ENCODE measurements at regions not wholly inside any gene's neighbourhood (a gene's known extent, or its start where the extent isn't known, plus 50 kb on each side); places are given as distances from the start of the nearest gene placed in this dataset.
A peak's percentile ranks its signal among the peaks of the same experiment; 100 is the strongest.
"Not testable (repeated sequence)": the region's sequence is repeated elsewhere in the genome, so short reads cannot be mapped to it uniquely, and the experiment has no call there.

DNA sequence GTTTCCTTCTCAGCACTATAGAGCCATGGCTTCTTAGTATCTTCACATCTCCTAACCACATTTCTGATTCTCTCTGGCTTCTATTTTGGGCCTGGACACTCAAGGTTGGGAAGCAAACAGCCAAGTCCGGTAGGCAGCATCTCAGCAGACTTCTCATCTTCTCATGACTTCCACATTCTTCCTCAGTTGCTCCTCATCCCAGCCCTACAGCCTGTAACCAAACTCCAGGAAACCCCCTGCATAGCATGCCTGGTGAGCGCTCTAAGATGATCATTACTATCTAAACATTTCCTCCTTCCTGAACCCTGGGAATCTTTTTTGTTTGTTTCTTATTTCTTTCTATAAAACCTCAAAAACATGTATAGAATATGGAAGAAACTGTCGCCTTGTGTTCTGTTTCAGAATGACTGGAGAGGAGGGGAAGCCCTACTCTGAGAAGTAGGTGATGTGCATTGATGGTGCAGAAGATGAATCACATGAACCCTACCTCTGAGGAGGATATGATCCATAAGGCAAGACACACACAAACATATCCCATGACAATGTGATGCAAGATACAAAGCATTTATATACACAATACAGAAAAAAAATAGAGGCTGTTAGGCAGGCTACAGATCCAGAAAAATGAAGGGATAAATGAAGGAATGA lies 219.8 kb upstream of the GYPA start:
- intact Hi-C loops (cut with DNase I): no loop called here
- DNase-seq: no peak

DNA sequence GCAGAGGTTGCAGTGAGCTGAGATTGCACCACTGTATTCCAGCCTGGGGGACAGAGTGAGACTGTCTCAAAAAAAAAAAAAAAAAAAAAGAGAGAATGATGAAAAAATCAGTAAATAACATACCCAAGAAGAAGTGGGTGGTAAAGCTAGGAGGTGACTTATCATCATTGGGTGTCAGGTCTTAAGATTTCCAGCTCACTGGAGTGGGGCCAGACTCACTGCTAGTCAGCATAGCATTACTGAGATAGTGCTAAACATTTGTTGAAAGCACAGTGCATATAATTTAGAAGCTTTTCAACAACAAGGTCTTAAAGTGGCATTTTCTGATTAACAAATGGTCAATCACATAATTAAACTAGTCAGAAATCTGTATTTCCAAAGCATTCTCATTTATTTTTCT lies 221.8 kb upstream of the GYPA start:
- DNase-seq: no peak
- intact Hi-C loops (cut with DNase I): no loop called here

DNA sequence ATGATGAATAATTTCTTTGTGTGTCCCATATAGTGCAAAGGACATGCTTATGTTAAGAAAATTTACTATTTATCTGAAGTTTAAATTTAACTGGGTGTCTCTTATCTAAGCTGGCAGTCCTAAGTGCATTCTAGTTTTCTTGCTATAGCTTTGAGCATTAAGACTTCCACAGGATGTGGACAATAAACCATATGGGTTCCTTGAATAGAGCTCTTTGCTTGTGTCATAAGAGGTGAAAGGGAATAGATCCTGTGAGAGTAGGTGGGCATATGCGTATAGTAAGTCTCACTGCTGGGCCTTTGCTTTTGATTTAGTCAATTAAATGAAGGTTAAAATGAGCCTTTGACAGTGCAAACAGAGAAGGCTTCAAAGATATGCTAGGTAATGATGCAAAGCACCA lies 223.4 kb upstream of the GYPA start:
- intact Hi-C loops (cut with DNase I): no loop called here
- no peak for DNase-seq

DNA sequence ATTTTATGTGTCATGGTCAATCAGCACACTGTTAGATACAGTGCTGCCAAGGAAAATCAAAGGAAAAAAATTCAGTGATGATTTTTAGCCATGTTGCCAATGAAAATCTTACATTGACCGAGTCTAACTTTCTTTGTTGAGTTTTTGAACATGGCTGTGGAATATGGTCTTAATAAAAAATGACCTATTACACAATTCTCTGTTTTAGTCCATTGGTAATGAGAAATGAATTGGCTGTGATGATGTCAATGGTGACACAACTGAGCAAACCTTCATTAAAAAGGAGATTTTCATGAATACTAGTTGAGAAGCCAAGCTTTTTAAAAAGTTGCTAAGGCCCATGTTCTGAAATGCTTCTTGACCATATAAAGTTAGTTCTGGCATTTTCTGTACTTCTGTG lies 225.9 kb upstream of the GYPA start:
- intact Hi-C loops (cut with DNase I): no loop called here
- no peak for DNase-seq

DNA sequence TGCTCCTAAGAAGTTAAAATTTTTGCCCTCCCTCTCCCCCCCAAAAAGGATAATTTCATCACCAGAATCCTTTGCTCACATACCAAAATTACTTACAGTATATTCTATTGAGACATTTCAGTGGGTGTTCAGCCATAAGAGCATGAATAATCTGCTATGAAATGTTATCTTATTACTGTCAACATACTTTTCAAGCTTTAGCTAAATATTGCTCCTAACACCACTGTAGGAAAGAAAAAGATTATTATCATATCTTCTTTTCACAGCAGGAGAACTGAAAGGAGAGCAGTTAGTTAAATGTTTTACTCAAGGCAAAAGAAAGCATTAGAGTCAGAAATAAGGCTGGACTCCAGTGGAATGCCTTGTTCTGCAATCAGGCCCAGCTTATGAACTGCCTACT lies 231.0 kb upstream of the GYPA start:
- intact Hi-C loops (cut with DNase I): no loop called here
- no peak for DNase-seq

DNA sequence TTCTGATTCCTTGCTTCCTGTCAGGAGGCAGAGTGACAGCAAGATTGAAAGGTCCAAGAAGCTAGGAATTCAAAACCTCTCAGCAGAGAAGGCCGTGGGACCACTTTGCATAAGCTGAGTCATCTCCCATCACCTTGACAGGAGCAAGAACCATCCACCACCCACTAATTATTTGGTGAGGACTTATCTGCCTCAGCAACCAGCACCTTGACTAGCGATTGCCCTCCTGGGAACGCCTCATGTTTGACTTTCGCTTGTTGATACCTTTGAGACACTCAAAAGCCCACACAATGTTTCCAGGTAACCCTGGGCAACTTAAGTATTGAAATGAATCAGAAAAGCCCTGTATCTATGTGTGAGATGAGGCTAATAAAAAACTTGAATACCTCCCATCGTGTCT lies 233.5 kb upstream of the GYPA start:
- peak in 1 of 42 donors; percentile 3 for DNase-seq
- intact Hi-C loops (cut with DNase I): no loop called here

DNA sequence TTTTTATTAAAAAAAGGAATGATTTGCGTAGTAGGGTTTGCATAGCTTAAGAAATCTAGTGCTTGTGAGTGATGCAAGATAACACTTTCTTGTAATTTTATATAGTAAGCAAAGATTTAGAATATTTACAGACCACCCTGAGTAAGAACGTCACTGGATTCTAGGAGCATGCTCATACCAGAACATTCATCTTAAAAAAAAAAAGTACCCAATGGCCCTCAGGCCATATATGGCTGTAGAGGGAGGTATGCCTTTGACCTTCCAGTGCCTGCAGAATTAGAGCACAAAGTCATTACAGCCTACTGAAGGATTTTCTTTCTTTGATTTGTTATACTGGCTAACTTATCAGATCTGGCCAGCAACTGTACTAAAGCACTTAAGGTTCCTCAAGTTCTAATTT lies 236.3 kb upstream of the GYPA start:
- intact Hi-C loops (cut with DNase I): no loop called here
- DNase-seq: no peak

DNA sequence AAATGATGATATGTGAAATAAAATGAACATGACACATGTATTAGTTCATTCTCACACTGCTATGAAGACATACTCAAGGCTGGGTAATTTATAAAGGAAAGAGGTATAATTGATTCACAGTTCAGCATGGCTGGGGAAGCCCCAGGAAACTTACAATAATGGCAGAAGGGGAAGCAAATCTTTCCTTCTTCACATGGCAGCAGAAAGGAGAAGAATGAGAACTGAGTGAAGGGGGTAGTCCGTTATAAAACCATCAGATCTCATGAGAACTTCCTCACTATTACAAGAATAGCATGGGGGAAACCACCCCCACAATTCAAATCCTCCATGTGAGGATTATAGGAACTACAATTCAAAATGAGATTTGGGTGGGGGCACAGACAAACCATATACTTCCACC lies 243.9 kb upstream of the GYPA start:
- intact Hi-C loops (cut with DNase I): no loop called here
- DNase-seq: no peak

DNA sequence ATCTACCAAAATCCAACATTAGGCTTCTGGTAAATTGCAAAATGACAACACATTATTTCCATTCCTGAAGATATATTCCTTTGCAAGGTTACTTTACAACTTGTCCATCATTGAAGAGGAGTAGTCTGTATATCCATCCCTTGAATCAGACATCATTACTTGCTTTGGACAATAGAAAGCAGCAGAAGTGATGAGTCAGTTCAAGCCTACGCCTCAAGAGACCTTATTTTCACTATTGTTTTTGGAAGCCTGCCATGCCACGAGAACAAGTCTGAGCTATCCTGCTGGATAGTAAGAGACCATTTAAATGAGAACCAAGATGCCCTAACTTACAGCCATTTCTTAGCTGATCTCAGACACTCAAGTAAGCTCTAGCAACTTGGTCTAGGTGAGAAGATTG lies 246.0 kb upstream of the HHIP start:
- no peak for DNase-seq
- intact Hi-C loops (cut with DNase I): no loop called here

DNA sequence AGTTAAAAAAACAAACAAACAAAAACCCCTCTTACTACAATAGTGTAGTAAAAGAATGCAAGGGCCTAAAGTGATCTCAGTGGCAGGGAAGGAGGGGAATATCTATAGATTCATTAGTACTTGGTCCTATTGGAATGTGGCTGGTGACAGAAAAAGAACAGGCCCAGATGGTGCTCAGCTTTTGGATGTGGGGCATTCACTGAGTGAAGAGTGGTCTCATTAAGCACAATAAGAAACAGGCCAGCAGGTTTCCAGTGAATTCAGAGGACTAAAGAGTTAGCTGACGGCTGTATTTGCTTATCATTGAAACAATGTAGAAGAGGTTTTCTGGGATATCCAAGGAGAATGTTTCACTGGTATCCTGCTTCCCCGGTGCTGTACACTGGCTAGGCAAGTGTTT lies 243.8 kb upstream of the HHIP start:
- no peak for DNase-seq
- intact Hi-C loops (cut with DNase I): no loop called here

DNA sequence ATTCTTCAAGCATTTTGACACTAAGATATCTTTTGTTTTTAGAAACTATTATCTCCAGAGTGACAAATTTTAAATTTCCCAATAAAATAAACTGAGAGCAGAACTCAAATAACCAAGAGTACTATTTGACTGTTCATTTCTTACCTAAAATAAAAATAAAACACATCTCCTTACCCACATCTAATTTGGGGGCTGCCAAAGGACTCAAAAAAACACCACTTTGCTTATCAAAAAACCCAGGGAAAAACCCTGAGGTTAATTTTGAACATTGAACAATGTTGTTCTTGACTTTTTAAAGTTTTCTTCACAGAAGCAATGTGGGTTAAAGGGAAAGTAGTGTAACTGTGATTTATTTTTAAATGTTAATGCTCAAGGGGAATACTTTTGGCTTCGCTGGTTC lies 243.0 kb upstream of the HHIP start:
- no peak for DNase-seq
- intact Hi-C loops (cut with DNase I): no loop called here

DNA sequence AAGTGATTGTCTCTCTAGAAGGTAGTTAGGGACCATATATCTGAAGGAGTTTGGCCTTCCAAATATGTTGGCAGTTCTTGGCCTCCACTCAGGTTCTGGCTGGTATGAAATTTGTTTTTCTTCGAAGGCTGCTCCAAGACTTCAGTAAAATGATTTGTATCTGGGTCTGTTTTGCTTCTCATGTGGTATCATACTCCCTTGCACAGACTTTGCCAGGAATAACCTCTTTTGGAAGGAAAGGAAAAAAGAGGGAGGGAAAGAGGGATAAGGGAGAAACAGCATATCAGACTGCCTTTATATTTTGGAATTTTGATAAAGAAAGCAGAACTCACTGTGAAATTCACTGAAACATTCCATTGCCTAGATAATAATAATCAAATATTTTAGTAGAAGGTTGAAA lies 242.1 kb upstream of the HHIP start:
- DNase-seq: no peak
- intact Hi-C loops (cut with DNase I): no loop called here

DNA sequence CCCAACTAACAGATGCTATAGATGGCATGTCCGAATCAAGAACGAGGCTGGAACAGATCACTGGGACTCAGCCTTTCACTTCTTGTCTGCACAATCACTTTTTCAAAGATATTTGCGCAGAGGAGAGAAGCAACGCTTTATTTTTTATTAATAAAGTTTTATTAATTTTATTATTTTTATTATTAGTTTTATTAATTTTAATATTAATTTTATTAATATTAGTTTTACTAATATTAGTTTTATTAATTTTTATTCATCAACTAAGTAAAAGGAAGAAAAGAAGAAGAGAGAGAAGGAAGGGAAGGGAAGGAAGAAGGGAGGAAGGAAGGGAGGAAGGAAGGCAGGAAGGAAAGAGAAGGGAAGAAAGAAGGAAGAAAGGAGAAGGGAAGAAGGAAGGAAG lies 236.4 kb upstream of the HHIP start:
- intact Hi-C loops (cut with DNase I): no loop called here
- DNase-seq: no peak

DNA sequence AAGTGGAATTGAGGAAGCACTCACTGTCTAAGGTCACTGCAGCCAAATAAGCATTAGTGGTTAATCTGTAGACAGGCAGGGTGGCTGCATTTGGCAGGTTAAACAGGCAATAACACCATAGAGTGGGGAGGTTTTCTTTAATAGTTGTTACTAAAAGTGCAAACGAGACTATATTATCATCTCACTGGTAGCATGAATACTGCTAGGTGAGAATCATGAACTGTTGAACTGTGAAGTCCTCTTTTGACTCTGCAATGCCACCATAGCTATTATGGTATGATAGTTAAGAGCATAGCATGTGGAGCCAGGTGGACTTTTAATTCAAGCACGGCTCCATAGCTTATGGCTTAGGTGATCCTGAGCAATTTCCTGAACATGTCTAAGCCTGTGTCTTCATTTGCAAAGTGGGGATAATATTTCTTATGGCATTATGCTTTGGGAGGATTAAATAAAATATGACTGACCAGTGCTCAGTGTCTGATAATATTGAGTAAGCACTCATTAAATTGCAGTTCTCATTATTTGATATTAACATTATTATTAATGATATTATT lies 235.6 kb upstream of the HHIP start:
- intact Hi-C loops (cut with DNase I): no loop called here
- no peak for DNase-seq

DNA sequence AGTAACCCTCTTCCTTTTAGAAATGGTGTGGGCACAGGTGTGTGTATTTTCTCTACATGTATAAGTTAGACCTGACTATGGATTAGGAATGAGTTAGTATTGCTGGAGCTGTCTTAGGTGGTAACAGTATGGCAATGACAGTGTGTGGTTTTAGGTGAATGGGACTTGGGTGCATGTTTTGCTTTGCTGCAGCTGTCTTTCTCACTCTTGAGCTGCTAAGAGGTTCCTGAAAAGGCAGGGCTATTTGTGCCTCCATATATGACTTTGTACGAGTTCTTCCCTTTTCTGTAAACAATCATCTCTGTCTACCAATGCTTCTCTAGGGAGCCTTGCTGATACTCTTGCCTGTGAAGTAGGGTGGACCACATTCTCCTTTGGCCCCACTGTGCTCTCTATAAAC lies 234.8 kb upstream of the HHIP start:
- intact Hi-C loops (cut with DNase I): no loop called here

DNA sequence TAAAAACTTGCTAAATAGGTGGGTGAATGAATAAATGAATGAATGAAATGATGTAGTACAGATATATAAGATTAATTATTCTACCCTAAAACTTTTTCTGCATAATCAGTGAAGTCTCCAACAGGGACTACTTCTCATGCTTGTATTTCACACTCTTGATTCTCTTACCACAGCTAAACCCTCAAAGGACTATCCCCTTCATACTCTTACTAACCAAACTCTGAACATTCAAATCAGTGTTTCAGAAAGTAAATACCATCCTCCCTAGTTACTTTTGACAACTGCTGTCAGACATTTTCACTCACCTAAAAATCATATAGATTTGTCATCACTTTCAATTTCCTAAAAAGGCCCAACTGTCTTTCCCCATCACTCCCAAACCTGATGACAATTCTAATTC lies 234.3 kb upstream of the HHIP start:
- intact Hi-C loops (cut with DNase I): no loop called here
- no peak for DNase-seq

More for the DNA sequence above, 234.8 kb upstream of the HHIP start:
- no peak for DNase-seq

DNA sequence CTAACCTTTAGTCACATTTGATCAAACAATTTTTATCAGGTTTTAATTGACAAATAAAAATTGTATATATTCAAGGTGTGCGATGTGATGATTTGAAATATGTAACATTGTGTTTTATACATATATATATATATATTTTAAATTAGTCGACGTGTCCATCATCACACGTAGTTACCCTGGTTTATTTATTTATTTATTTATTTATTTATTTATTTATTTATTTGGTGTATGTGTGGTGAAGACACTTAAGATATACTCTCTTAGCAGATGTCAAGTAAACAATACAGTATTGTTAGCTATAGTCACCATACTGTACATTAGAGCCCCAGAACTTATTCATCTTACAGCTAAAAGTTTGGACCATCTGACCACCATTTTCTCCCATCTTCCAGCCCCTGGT lies 224.9 kb upstream of the HHIP start:
- no peak for DNase-seq
- intact Hi-C loops (cut with DNase I): no loop called here

DNA sequence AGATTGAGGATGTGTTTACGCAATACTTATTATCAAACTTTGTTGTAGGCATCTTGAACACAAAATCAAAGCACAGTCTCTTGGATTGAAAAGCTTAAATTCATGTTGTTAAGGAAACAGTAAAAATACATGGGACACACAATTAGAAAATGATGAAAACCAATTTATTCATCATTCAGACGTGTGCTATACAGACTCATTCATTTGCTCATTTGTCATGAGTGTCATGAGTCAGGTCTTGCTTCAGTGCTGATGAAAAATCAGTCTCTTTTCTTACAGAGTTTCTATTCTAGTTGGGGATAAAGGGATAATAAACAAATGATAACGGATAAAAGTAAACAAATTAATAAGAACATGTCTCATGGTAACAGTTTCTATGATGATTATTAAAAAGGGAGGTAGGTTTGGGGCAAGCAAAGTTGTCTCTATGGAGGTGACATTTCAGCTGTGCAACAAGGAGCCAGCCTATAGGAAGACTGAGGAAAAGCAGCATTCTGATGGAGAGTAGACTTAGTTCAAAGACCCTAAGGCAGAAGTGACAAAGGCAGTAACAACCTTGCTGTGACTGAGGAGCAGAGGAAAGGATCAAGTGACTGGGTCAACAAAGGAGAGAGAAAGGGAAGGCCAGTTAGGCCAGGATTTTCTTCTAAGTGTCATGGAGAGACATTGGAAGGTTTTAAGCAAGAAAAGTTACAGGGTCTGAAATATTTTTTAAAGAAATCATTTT lies 224.0 kb upstream of the HHIP start:
- DNase-seq: no peak
- intact Hi-C loops (cut with DNase I): no loop called here

DNA sequence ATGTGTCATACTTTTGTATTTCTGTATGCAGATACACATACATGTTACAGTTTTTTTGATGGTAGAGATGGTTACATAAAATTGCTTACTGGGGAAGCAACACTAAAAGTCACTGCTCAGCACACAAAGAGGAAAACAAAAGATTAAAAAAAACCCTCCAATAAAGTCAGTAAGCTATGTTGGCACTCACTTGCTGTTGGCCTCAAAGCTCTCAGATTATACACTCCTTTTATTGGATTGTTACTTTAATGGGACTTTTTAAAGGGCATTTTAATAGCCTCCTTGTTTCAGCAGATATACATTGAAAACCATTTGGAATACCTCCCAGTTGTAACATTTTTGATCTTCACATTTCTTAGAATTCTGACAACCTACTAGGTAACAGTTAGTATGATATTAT lies 222.0 kb upstream of the HHIP start:
- intact Hi-C loops (cut with DNase I): no loop called here
- DNase-seq: no peak

DNA sequence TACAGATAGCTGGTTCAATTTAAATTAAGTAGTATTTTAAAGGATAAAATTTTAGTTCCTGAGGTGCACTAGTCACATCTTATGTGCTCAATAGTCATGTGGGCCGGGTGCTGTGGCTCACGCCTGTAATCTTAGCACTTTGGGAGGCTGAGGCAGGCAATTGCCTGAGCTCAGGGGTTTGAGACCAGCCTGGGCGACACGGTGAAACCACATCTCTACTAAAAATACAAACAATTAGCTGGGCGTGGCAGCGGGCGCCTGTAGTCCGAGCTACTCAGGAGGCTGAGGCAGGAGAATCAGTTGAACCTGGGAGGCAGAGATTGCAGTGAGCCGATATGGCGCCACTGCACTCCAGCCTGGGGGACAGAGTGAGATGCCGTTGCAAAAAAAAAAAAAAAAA lies 219.9 kb upstream of the HHIP start:
- DNase-seq; intact Hi-C loops (cut with DNase I): not testable (repeated sequence)

DNA sequence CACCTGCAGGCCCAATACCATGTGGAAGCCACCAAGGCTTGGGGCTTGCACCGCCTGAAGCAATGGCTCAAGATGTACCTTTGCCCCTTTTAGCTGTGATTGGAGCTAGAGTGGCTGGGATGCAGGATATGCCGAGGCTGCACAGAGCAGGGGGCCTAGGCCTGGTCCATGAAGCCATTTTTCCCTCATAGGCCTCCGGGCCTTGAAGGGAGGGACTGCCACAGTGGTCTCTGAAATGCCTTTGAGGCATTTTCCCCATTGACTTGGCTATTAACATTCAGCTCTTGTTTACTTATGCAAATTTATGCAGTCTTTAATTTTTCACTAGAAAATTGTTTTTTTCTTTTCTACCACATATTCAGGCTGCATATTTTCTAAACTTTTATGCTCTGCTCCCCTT lies 203.2 kb upstream of the HHIP start:
- intact Hi-C loops (cut with DNase I): no loop called here
- no peak for DNase-seq
